ENCODE measurements at regions not wholly inside any gene's neighbourhood (a gene's known extent, or its start where the extent isn't known, plus 50 kb on each side); places are given as distances from the start of the nearest gene placed in this dataset.

DNA sequence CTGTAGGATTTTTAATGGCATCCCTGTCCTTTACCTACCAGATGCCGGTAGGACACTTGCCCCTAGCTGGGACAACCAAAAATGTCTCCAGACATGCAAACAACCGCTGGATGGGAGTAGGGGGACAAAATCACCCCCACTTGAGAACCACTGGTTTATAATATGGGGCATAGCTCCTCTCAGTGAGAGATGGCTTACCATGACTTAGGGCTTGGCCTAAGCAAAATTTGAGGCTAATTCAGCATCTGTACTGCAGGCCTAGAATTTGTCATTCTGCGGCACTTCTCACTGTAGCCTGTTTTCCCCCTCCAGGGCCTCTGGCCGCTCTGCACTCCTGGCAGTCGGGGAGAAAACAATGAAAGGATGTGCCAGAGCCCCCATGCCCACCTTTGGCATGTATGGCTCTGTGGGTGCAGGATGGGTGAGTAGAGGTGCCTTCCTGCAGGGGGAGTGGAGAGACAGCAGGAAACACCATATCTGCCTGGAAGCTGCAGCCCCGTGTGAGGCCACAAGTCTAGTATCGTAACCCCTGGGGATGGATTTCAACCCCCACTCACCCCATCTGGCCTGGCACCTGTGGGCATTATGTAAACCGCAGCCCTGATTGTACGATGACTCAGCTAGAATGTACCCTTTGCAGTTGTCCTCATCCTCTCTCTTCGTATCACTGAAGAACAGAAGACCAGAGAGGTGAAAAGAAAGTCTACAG is 268.1 kb downstream of the SOX9 start:
- DNase-seq (ENCODE audit: low spot score): no peak

DNA sequence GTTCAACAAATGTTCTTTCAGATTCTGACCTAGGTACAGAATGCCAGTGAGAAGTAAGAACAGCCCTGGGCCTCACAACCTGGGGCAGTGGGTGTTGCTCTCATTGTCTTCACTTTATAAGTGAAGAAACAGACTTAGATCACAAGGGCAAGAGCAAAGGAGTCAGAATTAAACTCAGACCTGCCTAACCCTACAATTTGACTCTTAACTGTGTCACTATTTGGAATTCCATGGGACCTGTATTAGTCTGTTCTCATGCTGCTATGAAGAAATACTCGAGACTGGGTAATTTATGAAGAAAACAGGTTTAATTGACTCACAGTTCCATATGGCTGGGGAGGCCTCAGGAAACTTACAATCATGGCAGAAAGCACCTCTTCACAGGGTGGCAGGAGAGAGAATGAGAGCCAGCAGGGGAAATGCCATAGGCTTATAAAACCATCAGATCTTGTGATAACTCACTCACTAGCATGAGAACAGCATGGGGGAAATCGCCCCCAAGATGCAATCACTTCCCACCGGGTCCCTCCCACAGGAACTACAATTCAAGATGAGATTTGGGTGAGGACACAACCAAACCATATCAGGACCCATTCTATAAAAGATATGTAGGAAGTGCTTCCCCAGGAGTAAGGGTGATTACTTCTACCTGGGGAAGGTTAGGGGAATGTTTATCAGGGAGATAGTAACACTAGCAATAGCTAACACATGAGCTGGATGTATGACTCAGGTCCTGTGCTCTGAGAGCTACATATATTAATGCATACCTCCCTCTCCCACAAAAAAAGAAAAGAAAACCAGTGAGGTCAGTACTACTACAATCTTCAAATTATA is 270.1 kb downstream of the SOX9 start:
- peak; percentile 29 for DNase-seq (ENCODE audit: low spot score)

DNA sequence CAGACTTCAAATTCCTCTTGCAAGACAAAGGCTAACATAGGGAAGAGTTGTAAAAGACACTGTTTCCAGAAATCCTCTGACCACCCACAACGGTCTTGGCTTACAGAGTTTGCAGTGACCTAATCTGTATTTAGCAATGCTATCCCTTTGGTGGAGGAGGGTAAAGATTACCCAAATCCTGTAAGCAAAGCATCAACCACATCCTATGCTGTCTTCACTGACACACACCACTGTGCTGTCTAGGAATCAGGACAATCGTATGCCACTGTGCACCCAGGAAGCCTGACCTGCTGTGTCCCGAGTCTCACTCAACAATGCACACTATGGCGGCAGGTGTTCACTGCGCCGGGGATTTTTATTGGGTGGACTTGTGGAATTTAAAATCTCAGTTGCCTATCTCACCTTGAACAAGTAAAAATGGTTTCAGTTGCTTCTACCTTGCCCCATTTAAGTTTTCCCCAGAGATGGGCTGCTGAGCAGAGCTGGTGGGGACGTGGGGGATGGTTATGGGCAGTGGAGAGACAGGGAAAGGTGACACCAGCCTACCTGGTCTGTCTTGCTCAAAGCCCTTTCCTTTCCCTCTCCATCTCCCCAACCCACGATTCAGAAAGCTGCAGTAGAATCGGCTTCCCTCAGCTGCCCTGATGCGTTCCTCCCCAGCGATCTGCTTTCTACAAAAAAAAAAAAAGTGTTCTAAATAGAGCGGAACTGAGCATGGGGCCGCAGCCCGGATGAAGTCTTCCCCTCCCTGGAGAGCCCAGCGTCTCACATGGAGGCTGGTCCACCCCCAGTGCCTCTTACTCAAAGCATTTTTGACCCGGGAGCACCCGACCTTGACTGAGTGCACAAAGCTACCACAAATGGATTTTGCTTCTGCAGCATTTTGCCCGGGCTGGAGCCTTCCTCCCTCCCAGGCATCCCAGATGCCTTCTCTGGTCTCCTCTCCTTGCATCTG is 271.5 kb downstream of the SOX9 start:
- DNase-seq (ENCODE audit: low spot score): no peak

DNA sequence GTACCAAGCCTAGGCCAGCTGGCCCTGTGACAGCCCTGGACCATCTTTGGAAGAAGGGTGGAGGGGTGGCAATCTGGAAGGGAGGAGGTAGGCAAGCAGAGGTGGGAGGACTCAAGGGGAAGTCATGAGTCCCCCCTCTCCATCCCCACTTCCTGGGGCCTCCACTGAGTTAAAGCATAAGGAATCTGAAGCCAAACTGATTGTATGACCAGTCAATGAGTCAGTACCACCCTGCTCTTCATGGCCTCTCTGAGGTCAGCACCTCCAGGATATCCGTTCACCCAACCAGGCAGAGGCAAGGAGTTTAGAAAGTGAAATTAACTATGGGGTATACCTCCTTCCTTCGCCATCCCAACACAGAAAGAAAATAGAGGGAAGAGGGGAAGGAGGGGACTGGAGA is 272.7 kb downstream of the SOX9 start:
- no peak for DNase-seq (ENCODE audit: low spot score)

GRCh38 chr17:72394531-72394930 is 273.7 kb downstream of the SOX9 start:
- no peak for DNase-seq (ENCODE audit: low spot score)

DNA sequence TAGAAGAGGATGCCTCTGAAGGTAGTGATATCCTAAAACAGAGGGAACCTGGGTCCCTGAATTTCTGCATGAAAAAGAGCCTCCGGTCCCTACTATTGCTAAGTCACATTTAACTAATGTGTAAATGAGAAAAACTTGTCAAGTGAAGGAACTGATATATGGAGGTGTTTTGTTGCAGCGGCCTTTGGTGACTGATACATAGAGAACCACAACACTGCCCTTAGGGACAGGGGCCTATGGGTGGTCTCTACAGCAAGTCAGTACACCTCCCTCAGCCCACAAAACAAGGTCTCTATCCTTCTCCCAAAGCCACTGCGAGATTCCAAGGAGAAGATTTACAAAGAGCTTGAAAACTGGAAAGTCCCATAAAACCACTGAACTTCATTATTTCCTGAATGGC is 275.3 kb downstream of the SOX9 start:
- no peak for DNase-seq (ENCODE audit: low spot score)

GRCh38 chr17:72397223-72397667 is 276.4 kb downstream of the SOX9 start:
- no peak for DNase-seq (ENCODE audit: low spot score)

- DNase-seq (ENCODE audit: low spot score): no peak
These were observed 276.9 kb downstream of the SOX9 start for GRCh38 chr17:72397687-72398086.

DNA sequence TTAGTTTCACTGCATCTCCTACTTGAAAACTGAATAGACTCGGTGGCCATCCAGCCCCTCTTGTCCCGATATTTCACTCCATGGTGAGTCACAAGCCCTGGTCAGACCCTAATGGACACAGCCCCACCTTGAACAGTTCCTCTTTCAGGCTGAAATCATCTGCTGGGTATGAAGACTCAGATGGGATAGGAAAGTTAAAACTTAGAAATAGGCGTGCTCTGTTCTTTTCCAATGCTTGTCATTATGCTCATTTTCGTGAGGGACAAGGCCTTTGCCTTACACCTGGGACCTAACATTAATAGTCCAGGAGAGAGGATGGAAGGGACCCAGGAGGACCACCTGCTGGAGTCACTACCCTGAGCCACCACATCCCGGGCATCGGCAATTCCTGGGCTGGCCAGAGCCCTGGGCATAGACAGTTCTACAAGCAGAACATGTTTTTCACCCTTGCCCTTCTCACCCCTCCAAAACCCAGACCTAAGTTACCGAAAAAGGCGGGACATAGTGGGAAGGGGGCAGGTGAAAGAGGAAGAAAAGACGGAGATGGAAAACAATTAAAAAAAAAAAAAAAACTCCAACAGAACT is 278.3 kb downstream of the SOX9 start:
- no peak for DNase-seq (ENCODE audit: low spot score)

GRCh38 chr17:72399608-72400487 is 279.0 kb downstream of the SOX9 start:
- DNase-seq (ENCODE audit: low spot score): no peak

GRCh38 chr17:72400488-72400827 is 279.6 kb downstream of the SOX9 start:
- no peak for DNase-seq (ENCODE audit: low spot score)

GRCh38 chr17:72400863-72401262 is 280.0 kb downstream of the SOX9 start:
- no peak for DNase-seq (ENCODE audit: low spot score)

DNA sequence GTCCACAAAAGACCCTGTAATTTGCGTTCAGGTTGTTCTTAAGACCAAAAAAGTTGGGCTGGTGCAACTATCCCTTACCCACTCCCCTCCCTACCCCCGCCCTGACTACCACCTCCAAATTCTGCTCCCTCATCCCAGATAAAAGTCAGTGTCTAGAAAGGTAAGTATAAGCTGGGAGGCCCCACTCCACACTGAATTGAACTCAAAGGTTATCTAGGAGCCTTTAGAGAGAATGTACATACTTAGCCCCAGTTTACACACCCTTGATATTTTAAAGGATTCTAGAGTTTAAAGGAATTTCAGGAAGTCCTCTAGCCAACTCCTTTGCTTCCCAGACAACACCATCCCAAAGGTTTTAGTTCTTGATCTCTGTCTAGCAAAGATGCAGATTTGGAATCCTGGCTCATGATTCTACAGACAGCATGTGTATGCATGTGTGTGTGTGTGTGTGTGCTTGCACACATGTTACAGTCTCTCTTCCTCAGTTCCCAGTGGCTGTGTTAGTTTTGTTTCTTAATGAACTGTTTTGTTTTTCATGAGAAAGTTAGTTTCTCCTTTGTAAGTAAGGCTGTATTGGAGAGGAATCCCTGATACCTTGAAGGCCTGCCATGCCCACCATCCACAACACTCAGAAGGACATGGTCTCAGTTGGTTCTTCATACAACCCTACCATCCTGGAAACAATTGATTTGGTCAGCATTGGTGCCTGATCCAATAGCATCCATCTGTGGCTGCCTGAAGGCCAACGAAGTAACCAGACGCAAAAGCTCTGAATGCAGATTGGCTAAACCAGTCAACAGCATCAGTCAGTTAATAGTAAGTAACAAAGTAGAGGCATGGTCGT is 281.3 kb downstream of the SOX9 start:
- DNase-seq (ENCODE audit: low spot score): no peak

- no peak for DNase-seq (ENCODE audit: low spot score)
These were observed 281.9 kb downstream of the SOX9 start for GRCh38 chr17:72402727-72403210.

DNA sequence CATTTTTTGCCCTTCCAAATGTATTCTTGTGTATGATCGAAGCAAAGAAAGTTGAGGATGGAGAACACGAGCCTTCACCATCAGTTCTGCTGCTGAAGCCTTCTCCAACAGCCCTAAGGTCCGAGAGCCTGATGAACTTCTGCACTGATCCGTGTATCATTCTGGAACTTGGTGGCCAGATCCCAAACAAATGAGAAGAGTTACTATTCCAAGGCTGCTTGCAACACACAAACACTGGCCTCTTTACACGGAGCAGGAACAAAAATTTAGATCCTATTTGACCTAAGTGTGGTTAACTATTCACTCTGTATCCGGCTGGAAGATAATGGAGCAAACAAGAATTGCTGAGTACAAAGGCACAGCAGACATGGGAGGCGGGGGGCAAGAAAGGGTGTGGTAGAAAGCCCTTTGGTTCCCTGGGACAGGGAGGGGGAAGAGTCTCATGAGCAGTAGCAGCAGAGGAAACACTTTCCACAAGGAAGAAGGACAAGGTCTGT is 282.9 kb downstream of the SOX9 start:
- no peak for DNase-seq (ENCODE audit: low spot score)

- DNase-seq (ENCODE audit: low spot score): no peak
These were observed 284.1 kb downstream of the SOX9 start for GRCh38 chr17:72404872-72405271.

GRCh38 chr17:72405662-72406230 is 284.9 kb downstream of the SOX9 start:
- no peak for DNase-seq (ENCODE audit: low spot score)

- peak; percentile 72 for DNase-seq (ENCODE audit: low spot score)
These were observed 285.7 kb downstream of the SOX9 start for GRCh38 chr17:72406498-72406897.

DNA sequence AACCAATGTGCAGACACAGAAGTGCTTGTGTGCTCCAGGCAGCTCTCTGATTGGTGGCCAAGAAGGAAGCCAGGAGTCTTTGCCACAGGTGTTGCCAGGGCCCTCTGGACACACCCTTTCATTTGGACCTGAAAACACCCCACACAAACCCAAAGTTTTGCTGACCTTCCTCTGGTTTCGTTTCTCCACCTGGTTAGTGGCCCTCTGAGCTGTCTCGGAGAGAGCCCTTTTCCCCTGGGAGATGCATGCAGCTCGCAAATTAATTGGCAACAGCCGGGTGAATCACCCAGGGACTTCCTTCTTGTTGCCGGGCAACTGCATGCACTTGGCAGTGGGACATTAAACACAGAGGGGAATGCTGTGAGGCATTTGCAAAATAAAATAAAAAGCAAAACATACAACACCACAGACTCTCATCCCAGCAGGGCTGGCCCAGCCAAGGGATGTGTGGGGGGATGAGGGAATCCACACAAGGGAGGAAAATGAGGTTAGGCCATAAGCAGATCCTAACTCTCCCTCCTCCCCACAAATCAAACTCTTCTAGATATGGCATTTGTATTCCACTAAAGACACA is 286.6 kb downstream of the SOX9 start:
- DNase-seq (ENCODE audit: low spot score): peak; percentile 87

Measured in HT-29 (cell line).